Right lung (tissue), 2 donors: ENCODE measurements at regions not wholly inside any gene's neighbourhood (a gene's known extent, or its start where the extent isn't known, plus 50 kb on each side); places are given as distances from the start of the nearest gene placed in this dataset.
"Not testable (repeated sequence)": the region's sequence is repeated elsewhere in the genome, so short reads cannot be mapped to it uniquely, and the experiment has no call there.

ENCODE experiments used
- DNase-seq, 2 donors: peaks; one replicate each; pipeline ENCODE4 v3.0.0-alpha.2; 2013

DNA sequence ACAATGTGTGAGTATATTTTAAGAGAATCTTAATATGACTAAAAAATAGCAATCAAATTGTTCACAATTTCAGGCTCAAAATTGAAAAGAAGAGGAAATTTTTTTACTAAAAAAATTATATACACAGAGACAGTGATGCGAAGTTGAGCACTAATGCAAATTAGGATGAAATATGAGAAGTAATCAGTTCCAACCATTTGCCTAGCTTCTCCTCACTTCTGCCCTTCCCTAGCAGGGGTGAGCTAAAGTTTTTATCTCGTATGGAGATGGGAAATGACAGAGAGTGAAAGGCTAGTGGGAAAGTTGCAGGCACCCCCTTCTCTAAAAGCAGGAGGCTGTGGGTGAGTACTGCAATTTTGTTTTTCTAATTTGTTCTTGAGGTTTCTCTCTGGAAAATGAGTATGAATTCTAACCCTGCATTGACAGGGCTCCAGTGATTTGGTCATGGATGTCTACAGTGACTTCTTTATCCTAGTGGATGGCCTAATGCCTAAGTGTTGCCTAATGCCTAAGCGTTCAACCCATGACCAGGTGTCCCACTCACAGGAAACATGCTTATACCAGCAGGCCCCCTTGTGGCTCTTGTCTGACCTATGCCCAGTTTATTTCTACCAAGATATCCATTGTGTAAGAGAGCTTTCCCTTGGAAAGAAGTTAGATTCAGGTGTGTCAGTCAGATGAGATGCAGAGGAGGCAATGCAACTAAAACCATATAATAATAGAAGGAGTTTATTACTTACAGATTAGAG is 78.0 kb upstream of the HNMT start:
- DNase-seq, result no peak

DNA sequence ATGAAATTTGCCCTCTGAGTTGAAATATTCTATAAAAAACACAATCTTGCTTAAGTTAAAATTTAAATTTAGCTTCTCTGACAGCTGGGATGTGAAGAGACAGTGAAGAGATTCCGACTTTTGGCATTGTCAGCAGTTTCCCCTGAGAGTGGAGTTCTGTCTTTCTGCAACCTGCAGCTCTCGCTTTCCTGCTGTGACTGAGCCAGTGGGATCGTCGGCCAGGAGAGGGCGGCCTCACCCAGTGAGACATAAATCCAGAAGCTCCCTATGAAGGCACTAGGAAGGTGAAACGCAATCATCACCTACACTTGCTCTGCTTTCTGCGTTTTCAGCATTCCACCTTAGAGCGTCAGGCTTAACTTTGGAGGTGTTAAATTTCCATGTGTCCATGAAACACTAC is 75.4 kb upstream of the HNMT start:
- DNase-seq, result no peak

DNA sequence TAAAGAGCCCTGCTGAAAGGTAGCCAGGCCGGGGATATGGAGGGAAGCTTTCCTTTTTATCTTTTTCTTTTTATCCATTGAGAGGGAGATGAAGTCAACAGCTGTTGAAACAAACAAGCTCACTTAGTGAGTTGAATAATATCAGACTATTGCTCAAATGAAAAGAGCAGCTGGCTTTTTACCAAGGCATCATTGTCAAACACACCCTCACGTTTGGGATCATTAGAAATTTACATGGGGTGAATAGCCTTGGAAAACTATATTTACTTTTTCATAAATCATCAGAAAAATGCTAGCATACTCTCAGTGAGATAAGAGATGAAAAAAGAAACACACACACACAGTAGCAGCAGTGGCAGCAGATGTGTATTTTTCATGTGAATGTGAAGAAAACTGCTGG is 71.5 kb upstream of the HNMT start:
- no peak for DNase-seq

DNA sequence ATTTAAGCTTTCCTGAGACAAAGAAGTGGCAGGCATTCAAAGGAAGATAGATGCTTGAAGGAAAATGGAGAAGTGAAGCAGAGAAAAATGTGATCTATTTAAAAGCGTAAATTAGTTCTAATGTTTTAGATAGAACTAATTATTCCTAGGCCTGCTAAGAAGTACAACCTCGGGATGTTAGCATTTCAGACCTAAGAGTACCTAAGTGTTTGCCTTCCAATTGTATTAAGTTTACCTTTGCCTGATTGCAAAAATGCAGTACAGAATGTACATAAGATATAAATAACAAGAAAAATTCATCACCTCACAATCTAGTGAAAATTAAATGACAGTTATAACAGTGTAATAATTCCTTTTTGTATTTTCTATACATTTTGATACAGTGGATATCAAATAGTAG is 71.1 kb upstream of the HNMT start:
- no peak for DNase-seq

DNA sequence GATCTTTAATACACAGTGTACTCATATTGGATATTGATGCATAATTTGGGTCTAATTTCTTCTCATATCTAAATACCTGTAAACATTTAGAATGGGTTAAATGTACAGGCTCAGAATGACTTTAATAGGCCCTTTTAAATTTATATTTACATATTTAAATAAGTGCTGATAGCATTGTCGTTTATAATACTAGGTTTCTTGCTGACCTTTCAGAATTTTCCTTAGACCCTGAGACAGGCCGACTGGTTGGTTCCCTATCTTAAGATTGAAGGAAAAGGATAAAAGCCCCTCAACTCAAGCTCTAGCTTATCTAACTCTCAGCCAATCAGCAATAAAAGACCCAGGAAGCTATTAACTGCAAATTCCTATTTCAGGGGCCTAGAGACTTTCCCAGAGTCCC is 67.8 kb upstream of the HNMT start:
- no peak for DNase-seq

DNA sequence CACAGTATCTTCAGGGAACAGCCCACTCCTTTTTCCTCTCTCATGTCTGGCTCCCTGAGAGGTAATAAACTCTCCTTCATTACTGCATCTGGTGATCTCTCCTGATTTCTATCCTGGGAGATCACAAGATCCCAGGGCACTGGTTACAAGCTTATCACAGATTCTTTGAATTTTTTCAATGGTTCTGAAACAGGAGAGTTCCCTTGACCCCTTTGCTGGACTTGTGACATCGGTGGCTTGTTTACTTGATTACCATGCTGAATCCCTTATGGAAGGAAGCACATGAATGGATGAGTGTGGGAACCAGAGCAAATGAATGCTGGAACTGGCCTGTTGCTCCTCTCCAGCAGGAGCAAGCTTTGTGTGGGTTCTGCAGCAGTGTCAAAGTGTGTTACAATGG is 67.2 kb upstream of the HNMT start:
- no peak for DNase-seq

DNA sequence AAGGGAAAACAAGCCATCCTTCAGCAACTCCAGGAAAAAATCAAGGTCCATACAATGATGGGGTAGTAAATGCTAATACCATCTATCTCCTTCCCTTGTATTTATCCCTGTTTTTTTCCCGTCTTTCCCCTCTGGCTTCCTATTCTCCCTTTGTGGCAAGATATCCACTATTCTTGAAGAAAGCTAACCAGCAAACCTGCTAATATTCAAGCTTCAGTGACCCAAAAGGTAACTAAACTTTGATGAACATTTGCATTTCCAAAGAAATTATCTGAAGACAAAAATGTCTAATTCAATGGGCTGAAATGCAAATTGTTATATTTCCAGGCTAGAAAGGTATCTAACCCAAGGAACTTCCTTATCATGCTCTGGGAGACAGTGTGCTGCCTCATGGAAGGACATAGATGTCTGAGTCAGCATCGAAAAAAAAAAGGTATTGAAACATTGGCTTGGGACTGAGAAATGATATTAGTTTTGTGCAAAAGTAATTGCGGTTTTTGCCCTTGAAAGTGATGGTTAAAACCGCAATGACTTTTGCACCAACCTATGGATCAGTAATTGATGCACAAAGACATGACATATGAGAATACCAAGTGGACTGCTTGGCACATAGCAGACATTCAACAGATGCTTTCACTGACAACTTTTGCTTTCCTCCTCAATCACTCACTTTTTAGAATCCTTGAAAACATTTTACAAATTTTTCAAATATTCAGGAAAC is 63.7 kb upstream of the HNMT start:
- no peak for DNase-seq

DNA sequence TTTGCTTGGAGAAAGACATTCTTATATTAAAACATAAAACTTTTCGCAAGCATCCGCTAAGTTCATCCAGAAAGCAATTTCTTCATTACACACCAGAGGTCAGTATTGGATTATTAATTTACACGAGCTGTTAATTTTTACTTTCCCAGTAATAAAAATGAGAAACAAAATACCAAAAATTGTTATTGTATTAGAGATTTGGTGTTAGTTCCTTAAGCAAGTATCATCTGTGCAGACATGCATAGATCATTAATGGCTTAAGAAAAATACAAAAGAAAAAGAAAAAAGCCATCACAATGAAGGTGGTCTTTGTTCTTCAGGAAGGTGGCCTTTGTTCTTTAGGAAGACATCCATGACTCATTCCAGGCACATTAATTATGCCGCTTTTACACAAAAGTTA is 53.6 kb upstream of the HNMT start:
- DNase-seq, result no peak

DNA sequence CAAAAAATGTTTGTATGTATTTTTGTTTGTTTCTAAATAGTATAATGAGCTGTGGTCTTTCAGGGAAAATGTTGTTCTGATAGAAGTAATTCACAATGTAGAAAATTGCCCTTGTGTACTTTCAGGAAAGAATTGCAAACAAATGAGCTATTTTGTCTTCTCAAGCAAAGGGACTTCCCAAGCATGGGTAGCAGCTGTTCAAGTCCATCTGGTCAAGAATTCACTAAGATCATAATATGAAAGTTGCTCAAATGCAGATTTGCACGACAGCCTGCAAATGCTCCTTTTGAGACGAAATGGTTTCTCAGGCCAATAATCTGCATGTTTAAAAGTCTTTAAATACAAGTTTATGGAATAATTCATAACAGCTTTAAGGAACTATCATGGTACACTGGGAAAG is 51.9 kb upstream of the HNMT start:
- no peak for DNase-seq

DNA sequence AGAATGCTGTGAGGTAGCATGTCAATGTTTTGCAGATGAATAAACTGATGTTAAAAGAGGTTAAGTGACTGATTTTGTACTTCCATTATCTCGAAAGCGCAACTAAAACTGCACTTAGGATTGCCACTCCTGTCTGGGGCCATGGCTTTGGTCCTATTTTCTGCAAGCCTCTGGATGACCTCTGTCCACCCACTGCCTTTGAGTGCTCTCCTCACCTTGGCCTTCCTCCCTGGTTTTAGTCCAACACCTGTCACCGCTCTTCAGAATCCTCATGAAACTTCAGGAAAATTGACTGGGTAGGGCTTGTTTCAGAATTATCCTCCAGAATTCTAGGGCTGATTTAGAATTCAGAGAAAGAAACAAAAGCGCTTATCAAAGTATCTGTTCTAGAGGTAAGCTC is 51.1 kb upstream of the HNMT start:
- no peak for DNase-seq

DNA sequence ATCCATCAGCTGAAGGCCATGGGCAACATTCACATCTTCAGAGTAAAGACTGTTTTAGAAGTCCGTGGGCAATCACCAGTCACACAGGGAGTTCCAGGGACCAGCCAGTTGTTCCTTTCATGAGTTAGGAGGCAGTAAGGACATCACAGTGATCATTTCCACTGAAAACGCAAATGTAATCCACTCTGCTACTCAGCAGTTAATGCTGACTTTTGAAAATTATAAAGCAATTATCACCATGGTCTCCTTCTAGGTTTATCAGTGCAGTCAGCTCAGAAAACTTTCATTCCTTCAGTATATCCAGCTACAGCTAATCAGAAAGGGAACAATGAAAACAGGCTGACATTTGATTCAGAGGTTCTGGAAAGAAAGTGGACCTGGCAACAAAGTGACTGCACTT is 50.6 kb upstream of the HNMT start:
- DNase-seq, result not testable (repeated sequence)
